ENCODE measurements at regions not wholly inside any gene's neighbourhood (a gene's known extent, or its start where the extent isn't known, plus 50 kb on each side); places are given as distances from the start of the nearest gene placed in this dataset.

- TF ChIP-seq, protein P1, sequence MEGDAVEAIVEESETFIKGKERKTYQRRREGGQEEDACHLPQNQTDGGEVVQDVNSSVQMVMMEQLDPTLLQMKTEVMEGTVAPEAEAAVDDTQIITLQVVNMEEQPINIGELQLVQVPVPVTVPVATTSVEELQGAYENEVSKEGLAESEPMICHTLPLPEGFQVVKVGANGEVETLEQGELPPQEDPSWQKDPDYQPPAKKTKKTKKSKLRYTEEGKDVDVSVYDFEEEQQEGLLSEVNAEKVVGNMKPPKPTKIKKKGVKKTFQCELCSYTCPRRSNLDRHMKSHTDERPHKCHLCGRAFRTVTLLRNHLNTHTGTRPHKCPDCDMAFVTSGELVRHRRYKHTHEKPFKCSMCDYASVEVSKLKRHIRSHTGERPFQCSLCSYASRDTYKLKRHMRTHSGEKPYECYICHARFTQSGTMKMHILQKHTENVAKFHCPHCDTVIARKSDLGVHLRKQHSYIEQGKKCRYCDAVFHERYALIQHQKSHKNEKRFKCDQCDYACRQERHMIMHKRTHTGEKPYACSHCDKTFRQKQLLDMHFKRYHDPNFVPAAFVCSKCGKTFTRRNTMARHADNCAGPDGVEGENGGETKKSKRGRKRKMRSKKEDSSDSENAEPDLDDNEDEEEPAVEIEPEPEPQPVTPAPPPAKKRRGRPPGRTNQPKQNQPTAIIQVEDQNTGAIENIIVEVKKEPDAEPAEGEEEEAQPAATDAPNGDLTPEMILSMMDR (IDR thresholded peaks at IDR 0.05; ENCODE audit: low read depth, low read length, missing input control) = no peak
- TF ChIP-seq RAD21 (IDR thresholded peaks at IDR 0.05) (no peak), HNF4A (conservative IDR thresholded peaks at IDR 0.05) (no peak), TAF1 (conservative IDR thresholded peaks at IDR 0.05) (no peak), JUND (IDR thresholded peaks at IDR 0.05) (no peak), HNF4G (IDR thresholded peaks at IDR 0.05) (no peak), SP1 (IDR thresholded peaks at IDR 0.05) (no peak), YY1 (IDR thresholded peaks at IDR 0.05) (no peak), FOXA1 (IDR thresholded peaks at IDR 0.05) (no peak), MAX (IDR thresholded peaks at IDR 0.05) (no peak), EGR1 (IDR thresholded peaks at IDR 0.05; ENCODE audit: low read depth in 2 of 2) (no peak), ATF3 (IDR thresholded peaks at IDR 0.05) (no peak)
- TF ChIP-seq, protein P2, sequence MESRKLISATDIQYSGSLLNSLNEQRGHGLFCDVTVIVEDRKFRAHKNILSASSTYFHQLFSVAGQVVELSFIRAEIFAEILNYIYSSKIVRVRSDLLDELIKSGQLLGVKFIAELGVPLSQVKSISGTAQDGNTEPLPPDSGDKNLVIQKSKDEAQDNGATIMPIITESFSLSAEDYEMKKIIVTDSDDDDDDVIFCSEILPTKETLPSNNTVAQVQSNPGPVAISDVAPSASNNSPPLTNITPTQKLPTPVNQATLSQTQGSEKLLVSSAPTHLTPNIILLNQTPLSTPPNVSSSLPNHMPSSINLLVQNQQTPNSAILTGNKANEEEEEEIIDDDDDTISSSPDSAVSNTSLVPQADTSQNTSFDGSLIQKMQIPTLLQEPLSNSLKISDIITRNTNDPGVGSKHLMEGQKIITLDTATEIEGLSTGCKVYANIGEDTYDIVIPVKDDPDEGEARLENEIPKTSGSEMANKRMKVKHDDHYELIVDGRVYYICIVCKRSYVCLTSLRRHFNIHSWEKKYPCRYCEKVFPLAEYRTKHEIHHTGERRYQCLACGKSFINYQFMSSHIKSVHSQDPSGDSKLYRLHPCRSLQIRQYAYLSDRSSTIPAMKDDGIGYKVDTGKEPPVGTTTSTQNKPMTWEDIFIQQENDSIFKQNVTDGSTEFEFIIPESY (IDR thresholded peaks at IDR 0.05) = no peak
Observed at GRCh38 chr3:174700736-174701135, 158.4 kb upstream of the NAALADL2 start.
